ENCODE measurements at regions not wholly inside any gene's neighbourhood (a gene's known extent, or its start where the extent isn't known, plus 50 kb on each side); places are given as distances from the start of the nearest gene placed in this dataset.

DNA sequence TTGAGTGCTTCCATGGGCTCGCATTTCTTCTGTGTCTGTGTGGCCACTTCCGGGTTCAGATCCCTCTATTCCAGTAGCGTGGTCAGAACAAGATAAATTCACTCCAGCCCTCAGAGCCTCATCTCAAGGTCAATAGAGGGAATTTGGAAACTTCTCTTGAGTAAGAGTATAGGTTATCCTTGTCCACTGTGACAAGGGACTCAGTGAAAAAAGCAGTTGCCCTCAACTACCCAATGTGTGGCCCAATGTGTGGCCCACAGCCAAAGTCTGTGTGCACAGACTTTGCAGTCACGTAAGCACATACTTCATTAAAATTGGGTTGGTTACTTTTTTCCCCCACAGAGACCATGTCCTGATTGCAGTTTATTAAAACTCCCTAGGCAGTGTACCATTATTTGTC lies 305.6 kb upstream of the SEMA6D start:
- Histone ChIP-seq H3K14ac (ENCODE audit: insufficient read length) (no peak overlapping the region), H3K27ac (ENCODE audit: low read depth, low read length) (no peak overlapping the region), H2AK5ac (ENCODE audit: low read depth, low read length) (no peak overlapping the region), H3K18ac (ENCODE audit: extremely low read depth, low read length) (no peak overlapping the region), H3K79me2 (ENCODE audit: control insufficient read depth in 1 of 2, insufficient read depth in 2 of 2, low read length in 2 of 2) (no peaks in the 10 kb centered on the region), H2BK20ac (ENCODE audit: low read length) (no peak overlapping the region), H3K79me1 (ENCODE audit: low read depth, low read length) (no peaks in the 10 kb centered on the region), H4K20me1 (replicated peaks in 1 of 2; ENCODE audit: control insufficient read depth in 1 of 2, insufficient read depth in 2 of 2, low read length in 2 of 2) (no peaks in the 10 kb centered on the region), H4K91ac (replicated peaks; ENCODE audit: insufficient read length, low read length) (no peak overlapping the region), H3K56ac (replicated peaks; ENCODE audit: insufficient read length, low read depth, low read length) (no peak overlapping the region), H4K8ac (ENCODE audit: extremely low read depth, insufficient read depth, low read length) (no peak overlapping the region), H3K4me3 (ENCODE audit: extremely low read depth in 1 of 4, insufficient read depth in 2 of 4, low read depth in 3 of 4, low read length in 4 of 4) (no peak overlapping the region), H3K4ac (replicated peaks; ENCODE audit: insufficient read length, low read depth, low read length) (no peak overlapping the region), H4K5ac (ENCODE audit: insufficient read length, low read depth, low read length) (no peak overlapping the region), H3K27me3 (replicated peaks in 1 of 4; ENCODE audit: control insufficient read depth in 3 of 4, extremely low read depth in 1 of 4, insufficient read depth in 3 of 4, low read length in 3 of 4) (no peaks in the 10 kb centered on the region), H3K23ac (ENCODE audit: insufficient read length) (no peak overlapping the region), H2BK120ac (replicated peaks; ENCODE audit: low read depth, low read length) (no peak overlapping the region), H3K23me2 (ENCODE audit: low read depth, low read length) (no peaks in the 10 kb centered on the region), H3K4me1 (replicated peaks in 1 of 4; ENCODE audit: control insufficient read depth in 3 of 4, insufficient read depth in 4 of 4, low read length in 3 of 4) (peaks cover 0 to 7% (median 1%) of the 10 kb centered on the region in 4 experiments; a peak in 2 of 7 replicates), H2BK15ac (ENCODE audit: low read length) (no peak overlapping the region), H2BK5ac (ENCODE audit: low read depth, low read length) (no peak overlapping the region), H2AFZ (ENCODE audit: low read length) (no peak overlapping the region), H3K9me3 (ENCODE audit: insufficient read depth in 2 of 2, low read depth in 1 of 2, low read length in 1 of 2) (no peaks in the 10 kb centered on the region), H2BK12ac (ENCODE audit: low read depth, low read length) (no peak overlapping the region), H3K36me3 (ENCODE audit: control insufficient read depth in 2 of 4, insufficient read depth in 4 of 4, low read length in 3 of 4) (no peaks in the 10 kb centered on the region), H3K9ac (replicated peaks in 1 of 4; ENCODE audit: extremely low read depth in 1 of 4, low read depth in 3 of 4, low read length in 3 of 4) (no peak overlapping the region), H3K4me2 (ENCODE audit: insufficient read depth in 1 of 2, low read depth in 2 of 2, low read length in 2 of 2) (no peak overlapping the region)
- CTCF ChIA-PET (ENCODE audit: partially characterized antibody): interaction anchor here (0.7 kb wide), 1 partner anchor 515 kb away, joined by 3 read pairs; no protein-coding TSS in a partner anchor
- POLR2A ChIA-PET (ENCODE audit: partially characterized antibody): no interaction called here
- 96% methylated on average over 4 of the region's 4 CpGs; no CpG with 5 or more reads in 1 of the 2 experiments for WGBS, 2 experiments (ENCODE audit: extremely low coverage in 1 of 2, insufficient coverage in 1 of 2, insufficient read length in 1 of 2, insufficient replicate concordance in 2 of 2, low coverage in 1 of 2, low lambda C conversion rate in 2 of 2, missing lambda C conversion rate in 1 of 2)
- FAIRE-seq (no peak), DNase-seq (ENCODE audit: low read depth in 1 of 2, low spot score in 2 of 2) (no peak)
- TF ChIP-seq POLR2AphosphoS5 (IDR thresholded peaks at IDR 0.05; ENCODE audit: low read depth, low read length) (no peak), TBP (IDR thresholded peaks at IDR 0.05; ENCODE audit: low read depth, low read length) (no peak), KDM1A (IDR thresholded peaks at IDR 0.05; ENCODE audit: borderline replicate concordance, low read length) (no peak), RAD21 (IDR thresholded peaks at IDR 0.05 in 1 of 2, conservative IDR thresholded peaks at IDR 0.05 in 1 of 2; ENCODE audit: low read depth in 2 of 2, low read length in 2 of 2) (no peak), CHD1 (IDR thresholded peaks at IDR 0.05; ENCODE audit: low read depth, low read length) (no peak), SP4 (IDR thresholded peaks at IDR 0.05; ENCODE audit: low read length) (no peak), SUZ12 (IDR thresholded peaks at IDR 0.05; ENCODE audit: low read length) (no peak), TCF12 (IDR thresholded peaks at IDR 0.05; ENCODE audit: low read depth, low read length) (no peak), CTBP2 (IDR thresholded peaks at IDR 0.05; ENCODE audit: borderline replicate concordance, insufficient read depth, insufficient read length, low read length) (no peak), TEAD4 (IDR thresholded peaks at IDR 0.05; ENCODE audit: low read depth, low read length) (no peak)
- TF ChIP-seq, protein P1, sequence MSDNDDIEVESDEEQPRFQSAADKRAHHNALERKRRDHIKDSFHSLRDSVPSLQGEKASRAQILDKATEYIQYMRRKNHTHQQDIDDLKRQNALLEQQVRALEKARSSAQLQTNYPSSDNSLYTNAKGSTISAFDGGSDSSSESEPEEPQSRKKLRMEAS (IDR thresholded peaks at IDR 0.05): no peak

Data from H1 (cell line).